ENCODE measurements at regions not wholly inside any gene's neighbourhood (a gene's known extent, or its start where the extent isn't known, plus 50 kb on each side); places are given as distances from the start of the nearest gene placed in this dataset.
"Not testable (repeated sequence)": the region's sequence is repeated elsewhere in the genome, so short reads cannot be mapped to it uniquely, and the experiment has no call there.

DNA sequence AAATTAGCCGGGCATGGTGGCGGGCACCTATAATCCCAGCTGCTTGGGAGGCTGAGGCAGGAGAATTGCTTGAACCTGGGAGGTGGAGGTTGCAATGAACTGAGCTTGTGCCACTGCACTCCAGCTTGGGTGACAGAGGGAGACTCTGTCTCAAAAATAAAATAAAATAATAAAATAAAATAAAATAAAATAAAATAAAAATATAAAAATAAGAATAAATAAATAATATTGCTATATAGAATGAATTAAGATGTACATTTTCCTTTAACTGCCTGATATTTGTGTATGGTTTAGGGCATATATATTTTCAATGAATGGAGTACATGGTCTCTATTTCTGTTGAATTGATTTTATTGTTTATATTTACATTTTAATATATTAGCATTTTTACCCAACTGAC is 1156.7 kb upstream of the PRR20A start:
- TF ChIP-seq, protein P1, sequence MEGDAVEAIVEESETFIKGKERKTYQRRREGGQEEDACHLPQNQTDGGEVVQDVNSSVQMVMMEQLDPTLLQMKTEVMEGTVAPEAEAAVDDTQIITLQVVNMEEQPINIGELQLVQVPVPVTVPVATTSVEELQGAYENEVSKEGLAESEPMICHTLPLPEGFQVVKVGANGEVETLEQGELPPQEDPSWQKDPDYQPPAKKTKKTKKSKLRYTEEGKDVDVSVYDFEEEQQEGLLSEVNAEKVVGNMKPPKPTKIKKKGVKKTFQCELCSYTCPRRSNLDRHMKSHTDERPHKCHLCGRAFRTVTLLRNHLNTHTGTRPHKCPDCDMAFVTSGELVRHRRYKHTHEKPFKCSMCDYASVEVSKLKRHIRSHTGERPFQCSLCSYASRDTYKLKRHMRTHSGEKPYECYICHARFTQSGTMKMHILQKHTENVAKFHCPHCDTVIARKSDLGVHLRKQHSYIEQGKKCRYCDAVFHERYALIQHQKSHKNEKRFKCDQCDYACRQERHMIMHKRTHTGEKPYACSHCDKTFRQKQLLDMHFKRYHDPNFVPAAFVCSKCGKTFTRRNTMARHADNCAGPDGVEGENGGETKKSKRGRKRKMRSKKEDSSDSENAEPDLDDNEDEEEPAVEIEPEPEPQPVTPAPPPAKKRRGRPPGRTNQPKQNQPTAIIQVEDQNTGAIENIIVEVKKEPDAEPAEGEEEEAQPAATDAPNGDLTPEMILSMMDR (IDR thresholded peaks at IDR 0.05): not testable (repeated sequence)
- not testable (repeated sequence) for TF ChIP-seq EZH2 (IDR thresholded peaks at IDR 0.05; ENCODE audit: borderline replicate concordance, insufficient read depth, low read depth, low read length, poor library complexity, severe bottlenecking)

Measured in B cell (primary cell).